HepG2 (cell line): ENCODE measurements at regions not wholly inside any gene's neighbourhood (a gene's known extent, or its start where the extent isn't known, plus 50 kb on each side); places are given as distances from the start of the nearest gene placed in this dataset.

ENCODE experiments used
- ATAC-seq: fragments of 200-7000 bp; cut with Tn5 transposase; 3 replicates; pipeline ENCODE4 v1.9.1; 2020; ENCODE audit warnings: mild to moderate bottlenecking, moderate library complexity
- BruUV-seq: library from RNA; stranded (reverse); fragments of 400-500 nt; replicated peaks from 2 replicates; lab custom pipeline; 2021; lab: Mats Ljungman, UMichigan
- CTCF ChIA-PET: fragments of 300-600 bp; formaldehyde crosslinking; extraction: SDS; loops from one replicate; lab custom pipeline; 2021; ENCODE audit warnings: low total read pairs, inconsistent platforms, low intra/inter-chr PET ratio; lab: Yijun Ruan, JAX
- POLR2A ChIA-PET: fragments of 350-600 bp; sonication (Branson Sonifier 250); formaldehyde crosslinking; loops from one replicate; lab custom pipeline; 2020; ENCODE audit warnings: antibody characterized with exemption, inconsistent platforms; lab: Yijun Ruan, JAX
- DNase-seq: peaks from one replicate; pipeline ENCODE4 v3.0.0-alpha.2; 2015; ENCODE audit warnings: low spot score
- FAIRE-seq: peaks from 3 replicates; lab custom pipeline; 2011; peaks lifted over from hg19 to GRCh38; lab: Jason Lieb, UNC
- H2AFZ ChIP-seq: one replicate; pipeline ENCODE4 v1.6.1; 2011; ENCODE audit warnings: low read length, inconsistent platforms
- H3K27ac ChIP-seq: fragments of 300-600 bp; 3 replicates; pipeline ENCODE4 v1.8.0; 2011; ENCODE audit warnings: mixed run types, mild to moderate bottlenecking, mixed read lengths, low read length, inconsistent platforms; ENCODE audit not compliant: insufficient read depth; ENCODE audit errors: extremely low read length
- H3K27me3 ChIP-seq, 2 experiments: fragments of 200-600 bp in 1 of 2; 2 replicates in 1 of 2; 3 replicates in 1 of 2; pipeline versions ENCODE4 v1.6.0 to v1.8.0; 2011; ENCODE audit warnings: low read length in 2 of 2, mild to moderate bottlenecking in 2 of 2, moderate library complexity in 2 of 2, inconsistent platforms in 1 of 2; ENCODE audit not compliant: insufficient read depth in 2 of 2, control insufficient read depth in 1 of 2
- H3K36me3 ChIP-seq, 2 experiments: fragments of 200-600 bp in 1 of 2; replicated peaks in 1 of 2; 2 replicates in 1 of 2; 3 replicates in 1 of 2; pipeline versions ENCODE4 v1.5.1 to v1.8.0; 2011; ENCODE audit warnings: low read length in 2 of 2, inconsistent platforms in 1 of 2; ENCODE audit not compliant: insufficient read depth in 2 of 2, control insufficient read depth in 1 of 2
- H3K4me1 ChIP-seq: 2 replicates; pipeline ENCODE4 v1.5.1; 2012; ENCODE audit warnings: low read length, inconsistent platforms; ENCODE audit not compliant: insufficient read depth
- H3K4me2 ChIP-seq: 2 replicates; pipeline ENCODE4 v1.6.0; 2011; ENCODE audit warnings: low read depth, low read length, inconsistent platforms
- H3K4me3 ChIP-seq, 3 experiments: fragments of 200-600 bp in 1 of 3; sonication (generic), shearing (Covaris generic) in 1 of 3; replicated peaks in 1 of 3; 2 replicates each; pipeline ENCODE4 v1.5.1; 2011 to 2016; ENCODE audit warnings: low read length in 3 of 3, inconsistent platforms in 2 of 3, low read depth in 2 of 3, mild to moderate bottlenecking in 2 of 3, control low read depth in 1 of 3, mixed read lengths in 1 of 3; ENCODE audit not compliant: insufficient read depth in 1 of 3
- H3K79me2 ChIP-seq: one replicate; pipeline ENCODE4 v1.6.1; 2011; ENCODE audit warnings: low read length, inconsistent platforms; ENCODE audit not compliant: insufficient read depth
- H3K9ac ChIP-seq: 2 replicates; pipeline ENCODE4 v1.6.0; 2011; ENCODE audit warnings: mild to moderate bottlenecking, low read depth, low read length, inconsistent platforms; ENCODE audit not compliant: insufficient read depth
- H3K9me3 ChIP-seq: 2 replicates; pipeline ENCODE4 v1.5.1; 2012; ENCODE audit warnings: mild to moderate bottlenecking, low read length
- H4K20me1 ChIP-seq: 2 replicates; pipeline ENCODE4 v1.6.0; 2011; ENCODE audit warnings: inconsistent platforms, mild to moderate bottlenecking, low read length, moderate library complexity; ENCODE audit not compliant: insufficient read depth
- CREB1 ChIP-seq, 2 experiments: fragments of 450-650 bp in 1 of 2; IDR thresholded peaks; 2 replicates each; pipeline ENCODE4 v1.6.1; 2016 to 2017; ENCODE audit warnings: control low read depth in 1 of 2, mild to moderate bottlenecking in 1 of 2, missing compliant biosample characterization in 1 of 2, missing genetic modification characterization in 1 of 2
- HES4 ChIP-seq: sonication (generic); formaldehyde crosslinking; IDR thresholded peaks from 2 replicates; pipeline ENCODE4 v1.9.0; 2021; ENCODE audit warnings: mild to moderate bottlenecking, missing genetic modification reagents, borderline replicate concordance
- MNT ChIP-seq: fragments of 450-650 bp; IDR thresholded peaks from 2 replicates; pipeline ENCODE4 v1.6.1; 2016
- NR2C2 ChIP-seq: sonication (generic); formaldehyde crosslinking; IDR thresholded peaks from 2 replicates; pipeline ENCODE4 v1.4.0; 2020; ENCODE audit warnings: missing genetic modification reagents, mild to moderate bottlenecking, moderate library complexity, borderline replicate concordance
- ZNF431 ChIP-seq: sonication (generic); formaldehyde crosslinking; IDR thresholded peaks from 2 replicates; pipeline ENCODE4 v1.9.0; 2022; ENCODE audit warnings: missing genetic modification reagents, low read depth, mild to moderate bottlenecking, borderline replicate concordance
- ZNF577 ChIP-seq: sonication (generic); formaldehyde crosslinking; IDR thresholded peaks from 2 replicates; pipeline ENCODE4 v1.4.0; 2020; ENCODE audit warnings: mild to moderate bottlenecking, low read depth, missing genetic modification reagents, borderline replicate concordance
- ZNF792 ChIP-seq: IDR thresholded peaks from 2 replicates; pipeline ENCODE4 v1.6.1; 2016
- ZNF879 ChIP-seq: sonication (generic); formaldehyde crosslinking; IDR thresholded peaks from 2 replicates; pipeline ENCODE4 v1.8.1; 2023; ENCODE audit warnings: missing genetic modification reagents
- WGBS: methylation state at CpG from one replicate; pipeline ENCODE4 v1.1.6; 2017; ENCODE audit warnings: low lambda C conversion rate; 5-methylcytosine and 5-hydroxymethylcytosine counted together
- in situ Hi-C: cut with HindIII; loops from 2 replicates; pipeline ENCODE4 v1.10.0; 2017; ENCODE audit warnings: low pct_unique_long_range_greater_than_20kb; ENCODE audit not compliant: extremely low pct_ligation_motif_present
- intact Hi-C: fragments of 100-400 bp; cut with micrococcal nuclease; formaldehyde crosslinking; loops from one replicate; pipeline ENCODE4 v1.10.0; 2022; ENCODE audit not compliant: unreplicated experiment

- TF ChIP-seq HES4 (CRISPR knock-in tag) (no peak), ZNF577 (no peak), ZNF431 (no peak), NR2C2 (CRISPR knock-in tag) (no peak), ZNF792 (CRISPR knock-in tag) (no peak)
- TF ChIP-seq, all 625 proteins: peak for 0
Observed at GRCh38 chr12:67422081-67422480, 152.9 kb downstream of the CAND1 start (continued).

GRCh38 chr12:67424784-67425183 lies 155.6 kb downstream of the CAND1 start:
- ChIA-PET CTCF (no interaction called here), POLR2A (no interaction called here)
- no peak overlapping the region for H3K27ac ChIP-seq
- H3K9me3 ChIP-seq = no peaks in the 10 kb centered on the region
- BruUV-seq = no TSS peak
- TF ChIP-seq ZNF879 (CRISPR knock-in tag) (no peak), CREB1 (IDR thresholded peaks at IDR 0.05) (peak; percentile 58), CREB1 (CRISPR knock-in tag; IDR thresholded peaks at IDR 0.05) (no peak), MNT (no peak)
- H3K27me3 ChIP-seq = no peaks in the 10 kb centered on the region
- H3K9ac ChIP-seq = no peak overlapping the region
- WGBS = 0% methylated on average over 1 of the region's 1 CpG
- DNase-seq (no peak), FAIRE-seq (no peak), ATAC-seq (peak; percentile 33; the same call in 1 of the 3 replicates)
- H3K4me2 ChIP-seq = no peak overlapping the region
- H4K20me1 ChIP-seq = no peaks in the 10 kb centered on the region
- peaks cover 45% of the 10 kb centered on the region for H3K4me1 ChIP-seq
- no peaks in the 10 kb centered on the region for H3K36me3 ChIP-seq
- H2AFZ ChIP-seq = no peak overlapping the region
- in situ Hi-C loops = no loop called here
- intact Hi-C loops = no loop called here
- H3K4me3 ChIP-seq = no peak overlapping the region
- H3K79me2 ChIP-seq = no peaks in the 10 kb centered on the region
